Activated naive CD8-positive, alpha-beta T cell treated with anti-CD3 and anti-CD28 coated beads, Interleukin-2, amount 10 ng/mL, durations not matched to agents 7 days and 5 days (primary cell): ENCODE measurements at regions not wholly inside any gene's neighbourhood (a gene's known extent, or its start where the extent isn't known, plus 50 kb on each side); places are given as distances from the start of the nearest gene placed in this dataset.

Experiments
- ATAC-seq: fragments of 150-1000 bp; cut with Tn5 transposase; one replicate; pipeline ENCODE4 v1.10.0; 2021; ENCODE audit warnings: low read depth, moderate library complexity
- POLR2A ChIA-PET: fragments of 350-600 bp; sonication (Branson Sonifier 250); formaldehyde crosslinking; loops from one replicate; lab custom pipeline; 2021; ENCODE audit warnings: antibody characterized with exemption; lab: Charles Lee
- DNase-seq: peaks from one replicate; pipeline ENCODE4 v3.0.0; 2021
- H3K27ac Mint-ChIP-seq: one replicate; pipeline ENCODE4 v1.8.0; 2022; ENCODE audit warnings: mild to moderate bottlenecking, mixed read lengths
- H3K27me3 Mint-ChIP-seq: one replicate; pipeline ENCODE4 v1.8.0; 2022; ENCODE audit warnings: mild to moderate bottlenecking, moderate library complexity, mixed read lengths
- H3K36me3 Mint-ChIP-seq: one replicate; pipeline ENCODE4 v1.8.0; 2021; ENCODE audit warnings: mild to moderate bottlenecking, mixed read lengths
- H3K4me1 Mint-ChIP-seq: one replicate; pipeline ENCODE4 v1.8.0; 2021; ENCODE audit warnings: mixed read lengths
- H3K4me3 Mint-ChIP-seq: one replicate; pipeline ENCODE4 v1.8.0; 2022; ENCODE audit warnings: mild to moderate bottlenecking, moderate library complexity, mixed read lengths
- H3K9me3 Mint-ChIP-seq: one replicate; pipeline ENCODE4 v1.8.0; 2021; ENCODE audit warnings: mixed read lengths

DNA sequence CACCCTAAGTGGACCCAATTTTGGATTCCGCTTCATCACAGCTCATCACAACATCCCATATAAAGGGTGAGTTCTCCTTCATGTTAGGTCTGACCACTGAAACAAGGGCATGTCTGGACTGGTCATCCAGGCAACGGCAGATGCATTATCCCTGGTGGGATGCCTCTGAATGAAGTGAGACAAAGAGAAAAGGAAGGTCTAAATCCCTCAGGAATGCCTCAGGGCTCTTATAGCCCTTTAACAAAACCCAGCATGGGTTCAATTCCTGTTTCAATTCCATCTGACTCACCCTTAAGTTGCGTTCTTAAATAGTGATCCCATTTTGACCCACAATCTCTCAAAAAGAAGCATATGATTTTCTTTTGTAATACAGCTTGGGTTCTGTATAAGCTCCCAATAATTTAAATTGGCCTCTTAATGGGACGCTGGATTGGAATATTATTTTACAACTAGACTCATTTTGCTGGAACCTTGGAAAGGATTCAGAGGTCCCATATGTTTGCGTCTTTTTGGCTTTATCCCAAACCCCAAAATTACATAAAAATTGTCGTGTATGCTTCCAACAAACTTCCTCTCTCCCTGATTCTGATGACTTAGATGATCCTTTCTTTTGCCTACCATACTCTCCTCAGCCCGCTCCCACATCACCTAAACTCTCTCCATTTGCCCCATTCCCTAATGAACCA lies 287.4 kb upstream of the ZP4 start:
- H3K27ac Mint-ChIP-seq: no peak overlapping the region
- no peak overlapping the region for H3K4me3 Mint-ChIP-seq
- no peaks in the 10 kb centered on the region for H3K4me1 Mint-ChIP-seq
- DNase-seq (no peak), ATAC-seq (no peak)
- H3K27me3 Mint-ChIP-seq: no peaks in the 10 kb centered on the region
- POLR2A ChIA-PET: no interaction called here
- no peaks in the 10 kb centered on the region for H3K36me3 Mint-ChIP-seq
- H3K9me3 Mint-ChIP-seq: peaks cover 4% of the 10 kb centered on the region

DNA sequence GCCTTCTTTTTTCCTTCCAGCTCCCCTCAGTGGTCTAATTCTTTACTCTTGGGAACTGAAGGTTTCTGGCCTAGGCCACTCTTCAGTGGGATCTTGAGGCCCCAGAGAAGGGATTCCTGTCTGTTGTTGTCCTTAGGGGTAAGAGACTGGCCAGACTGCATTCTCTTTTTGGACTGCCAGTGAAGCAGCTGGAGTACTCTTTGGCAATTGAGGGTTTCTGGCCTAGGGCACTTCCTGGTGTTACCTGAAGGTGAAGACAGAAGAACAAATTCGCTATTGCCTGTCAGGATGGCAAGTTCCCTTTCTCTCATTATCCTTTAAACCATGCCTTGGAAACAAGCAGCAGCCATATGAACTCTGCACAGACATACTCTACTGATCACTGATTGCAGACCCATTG lies 286.6 kb upstream of the ZP4 start:
- POLR2A ChIA-PET: no interaction called here
- no peak for ATAC-seq
- peaks cover 4% of the 10 kb centered on the region for H3K9me3 Mint-ChIP-seq
- no peak overlapping the region for H3K4me3 Mint-ChIP-seq
- DNase-seq: no peak
- H3K27me3 Mint-ChIP-seq: no peaks in the 10 kb centered on the region
- H3K4me1 Mint-ChIP-seq: no peaks in the 10 kb centered on the region
- H3K27ac Mint-ChIP-seq: no peak overlapping the region
- H3K36me3 Mint-ChIP-seq: no peaks in the 10 kb centered on the region

DNA sequence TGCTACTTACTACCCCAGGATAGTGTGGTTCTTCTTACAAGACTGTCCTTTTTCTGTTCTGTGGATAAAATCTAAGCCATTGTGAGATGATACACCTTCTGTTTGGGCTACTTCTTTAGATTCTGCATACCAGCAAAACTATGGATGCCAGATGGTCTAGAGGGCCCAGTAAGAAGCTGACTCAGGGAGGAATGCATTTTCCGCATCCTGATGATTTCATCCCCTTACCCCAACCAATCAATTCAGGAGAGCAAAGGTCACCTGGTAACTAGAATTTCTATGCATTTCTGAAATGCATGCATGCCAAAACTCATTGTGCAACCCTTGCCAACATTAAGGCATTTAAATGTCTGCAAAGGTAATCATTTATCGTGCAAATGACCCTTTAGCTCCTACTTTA lies 285.7 kb upstream of the ZP4 start:
- Mint-ChIP-seq H3K36me3 (no peaks in the 10 kb centered on the region), H3K9me3 (peaks cover 4% of the 10 kb centered on the region), H3K4me3 (no peak overlapping the region), H3K27me3 (no peaks in the 10 kb centered on the region), H3K4me1 (no peaks in the 10 kb centered on the region), H3K27ac (no peak overlapping the region)
- POLR2A ChIA-PET: no interaction called here
- DNase-seq (no peak), ATAC-seq (no peak)

DNA sequence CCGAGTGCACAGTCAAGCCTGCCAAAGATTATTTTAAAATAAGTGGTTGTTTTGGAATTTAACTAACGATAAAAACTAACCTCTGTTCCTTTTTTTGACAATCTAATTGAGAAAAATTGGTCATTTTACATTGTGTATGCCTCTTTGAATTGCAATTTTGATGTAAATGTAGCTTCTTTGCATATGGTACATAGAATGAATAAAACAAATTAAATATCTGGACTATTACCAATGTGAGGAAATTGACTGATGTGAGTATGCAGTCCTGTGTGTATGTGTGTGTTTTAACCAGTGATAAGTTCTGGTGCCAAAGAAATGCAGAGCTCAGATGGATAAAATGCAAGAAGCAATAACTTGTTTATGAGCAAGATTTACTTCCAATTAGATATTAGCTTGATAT lies 281.3 kb upstream of the ZP4 start:
- Mint-ChIP-seq H3K36me3 (no peaks in the 10 kb centered on the region), H3K4me1 (no peaks in the 10 kb centered on the region), H3K9me3 (no peaks in the 10 kb centered on the region), H3K27ac (no peak overlapping the region), H3K4me3 (no peak overlapping the region), H3K27me3 (no peaks in the 10 kb centered on the region)
- DNase-seq (no peak), ATAC-seq (no peak)
- POLR2A ChIA-PET: no interaction called here

DNA sequence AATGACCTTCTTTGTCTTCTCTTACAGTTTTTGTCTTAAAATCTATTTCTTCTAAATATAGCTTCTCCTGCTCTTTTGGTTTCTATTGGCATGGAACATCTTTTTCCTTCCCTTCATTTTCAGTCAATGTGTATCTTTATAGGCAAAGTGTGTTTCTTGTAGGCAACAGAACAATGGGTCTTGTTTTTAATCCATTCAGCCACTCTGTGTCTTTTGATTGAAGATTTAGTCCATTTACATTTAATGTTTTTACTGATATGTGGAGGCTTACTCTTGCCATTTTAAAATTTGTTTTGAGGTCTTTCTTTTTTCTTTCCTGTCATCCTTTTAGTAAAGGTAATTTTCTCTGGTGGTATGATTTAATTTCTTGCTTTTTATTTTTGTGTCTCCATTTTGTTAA lies 271.2 kb upstream of the ZP4 start:
- H3K9me3 Mint-ChIP-seq: peaks cover 7% of the 10 kb centered on the region
- H3K27me3 Mint-ChIP-seq: no peaks in the 10 kb centered on the region
- H3K27ac Mint-ChIP-seq: no peak overlapping the region
- ATAC-seq (no peak), DNase-seq (no peak)
- POLR2A ChIA-PET: no interaction called here
- no peak overlapping the region for H3K4me3 Mint-ChIP-seq
- no peaks in the 10 kb centered on the region for H3K36me3 Mint-ChIP-seq
- H3K4me1 Mint-ChIP-seq: no peaks in the 10 kb centered on the region

DNA sequence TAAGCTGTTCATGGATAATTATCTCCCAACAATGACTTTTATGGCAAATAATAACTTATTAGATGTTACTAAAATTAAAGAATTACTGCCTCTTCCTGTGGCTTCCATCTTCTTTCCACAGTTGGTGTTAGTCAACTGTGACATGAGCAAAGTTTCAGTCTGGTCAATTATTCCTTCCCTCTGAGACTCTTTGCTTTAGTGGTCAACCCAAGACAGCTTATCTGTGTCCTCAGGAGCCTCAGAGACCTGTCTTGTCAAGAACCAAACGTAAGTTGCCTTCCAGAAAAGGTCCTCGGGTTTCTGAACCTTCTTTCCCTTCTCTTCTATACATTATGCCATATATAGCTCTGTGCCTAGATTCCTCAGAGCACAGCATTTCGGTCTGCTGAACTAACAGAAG lies 263.2 kb upstream of the ZP4 start:
- H3K4me3 Mint-ChIP-seq: no peak overlapping the region
- H3K27me3 Mint-ChIP-seq: no peaks in the 10 kb centered on the region
- H3K9me3 Mint-ChIP-seq: peaks cover 2% of the 10 kb centered on the region
- no peaks in the 10 kb centered on the region for H3K36me3 Mint-ChIP-seq
- POLR2A ChIA-PET: no interaction called here
- H3K4me1 Mint-ChIP-seq: no peaks in the 10 kb centered on the region
- ATAC-seq (no peak), DNase-seq (no peak)
- H3K27ac Mint-ChIP-seq: no peak overlapping the region

DNA sequence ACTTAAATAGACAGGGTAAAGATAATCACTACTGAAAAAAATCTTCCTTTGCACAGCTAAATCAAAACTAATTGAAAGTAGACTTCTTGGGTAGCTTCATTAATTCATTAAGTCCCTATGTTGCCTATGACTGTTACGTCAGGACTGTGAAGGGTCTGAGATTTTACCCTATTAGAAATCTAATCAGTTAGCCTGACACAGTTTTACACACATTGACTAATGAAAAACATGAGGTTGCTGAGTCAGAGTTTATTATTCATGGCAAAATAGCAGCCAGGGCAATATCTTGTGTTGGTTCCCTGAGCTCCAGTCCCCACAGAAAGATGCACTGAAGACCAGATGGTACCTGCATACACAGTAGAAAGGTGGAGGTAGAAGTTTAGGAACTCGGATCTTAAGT lies 262.5 kb upstream of the ZP4 start:
- Mint-ChIP-seq H3K27me3 (no peaks in the 10 kb centered on the region), H3K36me3 (no peaks in the 10 kb centered on the region), H3K4me1 (no peaks in the 10 kb centered on the region), H3K9me3 (peaks cover 2% of the 10 kb centered on the region), H3K27ac (no peak overlapping the region), H3K4me3 (no peak overlapping the region)
- DNase-seq (no peak), ATAC-seq (no peak)
- POLR2A ChIA-PET: no interaction called here

DNA sequence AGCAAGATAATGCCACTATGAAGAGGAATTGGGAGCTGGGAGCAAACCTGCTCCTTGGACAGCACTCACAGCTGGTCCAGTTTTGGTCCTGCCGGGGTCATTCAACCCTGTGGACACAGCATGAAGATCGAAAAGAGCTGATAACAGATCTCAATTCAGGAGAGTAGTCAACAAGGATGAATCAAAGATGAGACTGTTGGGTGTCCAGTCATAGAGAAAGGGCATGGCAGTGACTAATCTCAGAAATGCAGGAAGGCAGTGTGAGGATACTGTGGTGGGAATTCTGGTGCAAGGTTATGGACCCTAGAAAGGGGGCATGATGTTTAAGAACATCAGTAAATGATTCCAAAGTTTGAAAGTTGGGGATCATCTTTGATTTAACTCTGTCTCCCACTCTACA lies 261.4 kb upstream of the ZP4 start:
- no peak overlapping the region for H3K27ac Mint-ChIP-seq
- no peak for ATAC-seq
- no peaks in the 10 kb centered on the region for H3K36me3 Mint-ChIP-seq
- no peaks in the 10 kb centered on the region for H3K4me1 Mint-ChIP-seq
- H3K27me3 Mint-ChIP-seq: no peaks in the 10 kb centered on the region
- no peak overlapping the region for H3K4me3 Mint-ChIP-seq
- no peak for DNase-seq
- peaks cover 2% of the 10 kb centered on the region for H3K9me3 Mint-ChIP-seq
- POLR2A ChIA-PET: no interaction called here

DNA sequence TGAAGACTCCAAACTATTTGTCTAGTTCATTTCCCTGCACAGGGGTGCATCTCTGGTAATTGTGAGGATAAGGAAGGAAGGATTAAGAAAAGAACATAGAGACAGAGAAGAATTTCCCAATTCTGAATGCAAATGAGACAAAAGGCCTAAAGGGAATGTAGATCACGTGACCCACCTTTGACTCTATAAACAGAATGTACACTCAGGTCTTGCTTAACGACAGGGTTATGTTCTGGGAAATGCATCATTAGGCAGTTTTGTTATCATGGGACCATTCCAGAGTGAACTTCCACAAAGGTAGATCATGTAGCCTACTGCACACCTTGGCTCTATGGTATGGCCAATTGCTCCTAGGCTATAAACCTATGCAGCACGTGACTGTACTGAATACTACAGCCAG lies 252.3 kb upstream of the ZP4 start:
- POLR2A ChIA-PET: no interaction called here
- Mint-ChIP-seq H3K4me3 (no peak overlapping the region), H3K27me3 (no peaks in the 10 kb centered on the region), H3K27ac (no peak overlapping the region), H3K4me1 (no peaks in the 10 kb centered on the region), H3K36me3 (no peaks in the 10 kb centered on the region), H3K9me3 (no peaks in the 10 kb centered on the region)
- DNase-seq (no peak), ATAC-seq (no peak)

DNA sequence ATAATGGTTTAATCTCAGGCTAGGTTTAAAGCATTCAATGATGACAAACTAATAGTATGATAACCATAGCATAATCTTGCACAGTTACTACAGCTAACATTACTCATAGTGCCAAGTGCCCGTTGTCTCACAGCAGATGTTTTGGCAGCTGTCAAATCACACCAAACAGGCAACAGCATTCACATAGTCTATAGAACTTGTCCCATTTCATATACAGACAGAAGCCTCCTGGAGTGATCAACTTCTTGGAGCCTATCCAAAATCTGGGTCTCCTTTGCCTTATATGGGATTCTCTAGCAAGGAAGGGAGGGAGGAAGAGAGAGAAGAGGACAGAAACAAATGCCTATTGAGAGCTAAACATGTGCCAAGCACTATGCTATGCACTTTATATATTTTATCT lies 250.6 kb upstream of the ZP4 start:
- Mint-ChIP-seq H3K27ac (no peak overlapping the region), H3K4me3 (no peak overlapping the region), H3K9me3 (peaks cover 2% of the 10 kb centered on the region), H3K27me3 (no peaks in the 10 kb centered on the region), H3K36me3 (no peaks in the 10 kb centered on the region), H3K4me1 (no peaks in the 10 kb centered on the region)
- DNase-seq (no peak), ATAC-seq (no peak)
- POLR2A ChIA-PET: no interaction called here

DNA sequence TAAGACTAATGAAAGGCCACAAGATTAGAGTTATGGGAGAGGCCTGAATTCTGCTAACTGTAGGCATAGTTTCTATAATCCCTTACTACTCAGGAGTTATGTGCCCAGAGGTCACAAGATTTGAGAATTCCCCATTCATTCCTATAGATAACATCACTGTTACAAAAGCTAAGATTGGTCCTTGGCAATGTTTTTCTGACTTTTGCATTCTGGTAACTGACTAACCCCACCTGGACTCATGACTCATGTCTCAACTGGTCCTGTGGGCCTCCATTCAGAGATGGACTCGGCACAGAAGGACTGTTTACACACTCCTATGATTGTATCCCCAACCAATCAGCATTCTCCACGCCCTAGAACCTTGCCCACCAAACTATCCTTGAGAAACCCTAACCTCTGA lies 249.0 kb upstream of the ZP4 start:
- Mint-ChIP-seq H3K9me3 (peaks cover 2% of the 10 kb centered on the region), H3K4me3 (no peak overlapping the region)
- ATAC-seq: no peak

DNA sequence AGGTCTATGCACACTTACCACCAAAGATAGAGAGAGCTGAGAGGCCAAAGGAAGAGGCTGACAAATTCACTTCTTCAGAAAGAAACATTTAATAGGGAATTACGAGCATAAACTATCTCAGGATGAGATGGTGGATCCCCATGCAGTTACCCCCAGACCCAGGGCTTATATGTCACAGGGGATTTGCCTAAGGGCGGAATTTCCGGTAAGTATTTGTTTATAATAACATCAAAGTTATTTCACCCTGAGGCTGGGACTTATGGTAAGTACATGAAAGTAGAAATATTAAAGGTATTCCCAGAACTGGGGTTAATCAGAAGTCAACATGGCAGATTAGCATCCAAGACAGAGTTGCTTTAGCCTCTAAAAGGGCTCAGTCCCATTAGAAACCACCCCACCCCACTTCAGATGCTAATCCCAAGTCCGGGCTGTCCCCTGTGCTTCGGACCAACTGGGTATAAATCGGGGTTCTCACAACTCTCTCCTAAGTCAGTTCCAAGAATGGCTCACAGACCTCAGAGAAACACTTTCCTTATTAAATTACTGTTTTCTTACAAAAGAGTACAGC lies 247.4 kb upstream of the ZP4 start:
- no peak overlapping the region for H3K27ac Mint-ChIP-seq
- H3K4me1 Mint-ChIP-seq: no peaks in the 10 kb centered on the region
- peaks cover 3% of the 10 kb centered on the region for H3K9me3 Mint-ChIP-seq
- ATAC-seq (no peak), DNase-seq (no peak)
- no peak overlapping the region for H3K4me3 Mint-ChIP-seq
- H3K36me3 Mint-ChIP-seq: no peaks in the 10 kb centered on the region
- POLR2A ChIA-PET: no interaction called here
- H3K27me3 Mint-ChIP-seq: no peaks in the 10 kb centered on the region

More for the DNA sequence above, 249.0 kb upstream of the ZP4 start:
- H3K27ac Mint-ChIP-seq: no peak overlapping the region
- no peaks in the 10 kb centered on the region for H3K27me3 Mint-ChIP-seq
- no peak for DNase-seq
- POLR2A ChIA-PET: no interaction called here
- H3K36me3 Mint-ChIP-seq: no peaks in the 10 kb centered on the region
- no peaks in the 10 kb centered on the region for H3K4me1 Mint-ChIP-seq

DNA sequence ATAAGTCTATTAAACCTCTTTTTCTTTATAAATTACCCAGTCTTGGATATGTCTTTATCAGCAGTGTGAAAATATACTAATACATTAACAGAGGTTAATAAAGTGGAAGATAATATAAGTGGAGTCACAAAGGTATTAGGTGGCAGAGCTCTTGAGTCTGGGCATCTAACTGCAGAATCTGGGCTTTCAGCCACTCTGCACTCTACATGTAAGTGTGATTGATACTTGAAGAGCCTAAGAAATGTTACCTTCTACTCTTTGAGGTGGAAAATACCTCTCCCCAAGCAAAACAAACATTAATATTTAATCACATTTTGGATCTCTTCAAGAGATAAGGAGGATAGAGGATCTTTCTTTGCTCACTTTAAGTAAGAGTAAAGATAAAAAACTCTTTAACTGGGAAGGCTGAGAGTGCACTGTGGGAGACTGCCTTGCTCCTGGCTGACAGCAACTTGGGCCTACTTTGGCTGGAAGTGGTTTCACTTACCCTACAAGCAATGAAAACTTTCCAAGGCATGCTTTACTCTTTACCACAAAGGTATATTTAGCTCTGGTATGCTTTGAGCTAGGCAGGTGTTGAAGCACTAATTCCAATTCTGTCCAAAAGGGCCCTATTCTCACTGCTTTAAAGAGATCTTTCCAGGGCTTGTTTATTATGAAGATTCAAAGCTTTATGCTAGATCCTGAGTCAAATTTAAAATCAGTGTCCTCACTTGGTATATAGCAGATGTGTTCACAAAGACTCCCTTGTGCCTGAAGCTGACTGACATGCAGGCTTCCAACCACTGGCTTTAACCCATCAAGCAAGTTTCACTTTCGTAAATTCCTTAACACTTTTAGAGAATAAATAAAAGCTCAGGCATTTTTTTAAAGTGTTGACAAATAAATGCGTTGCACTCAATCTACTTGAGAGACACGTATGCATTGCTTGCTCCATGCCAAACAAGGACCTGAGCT lies 245.3 kb upstream of the ZP4 start:
- no peak for DNase-seq
- ATAC-seq: no peak
- POLR2A ChIA-PET: no interaction called here
- peaks cover 3% of the 10 kb centered on the region for H3K9me3 Mint-ChIP-seq
- H3K4me3 Mint-ChIP-seq: no peak overlapping the region
- no peaks in the 10 kb centered on the region for H3K36me3 Mint-ChIP-seq
- no peaks in the 10 kb centered on the region for H3K27me3 Mint-ChIP-seq
- H3K27ac Mint-ChIP-seq: no peak overlapping the region
- H3K4me1 Mint-ChIP-seq: no peaks in the 10 kb centered on the region

DNA sequence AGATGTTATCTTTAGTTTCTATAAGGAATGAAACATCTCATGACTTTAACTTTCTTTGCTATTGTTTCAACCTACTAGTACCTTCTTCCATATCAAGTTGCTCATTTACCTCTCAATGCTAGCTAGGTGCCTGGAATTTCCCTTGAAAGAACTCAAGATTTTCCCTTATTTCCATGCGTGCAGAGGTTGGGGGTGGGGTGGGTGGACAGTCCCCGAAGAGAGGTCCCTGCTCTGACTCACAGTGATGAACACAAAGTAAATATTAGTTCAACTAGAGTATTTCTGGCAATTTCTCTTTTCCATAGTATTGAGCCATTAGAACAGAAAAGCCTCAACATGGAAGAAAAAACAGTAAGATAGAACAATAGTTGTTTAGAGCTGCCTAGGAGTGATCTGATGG lies 239.0 kb upstream of the ZP4 start:
- no peaks in the 10 kb centered on the region for H3K36me3 Mint-ChIP-seq
- no peaks in the 10 kb centered on the region for H3K27me3 Mint-ChIP-seq
- H3K9me3 Mint-ChIP-seq: peaks cover 3% of the 10 kb centered on the region
- no peak overlapping the region for H3K4me3 Mint-ChIP-seq
- no peaks in the 10 kb centered on the region for H3K4me1 Mint-ChIP-seq
- DNase-seq (no peak), ATAC-seq (no peak)
- H3K27ac Mint-ChIP-seq: no peak overlapping the region
- POLR2A ChIA-PET: no interaction called here
